ENCODE measurements at regions not wholly inside any gene's neighbourhood (a gene's known extent, or its start where the extent isn't known, plus 50 kb on each side); places are given as distances from the start of the nearest gene placed in this dataset.

DNA sequence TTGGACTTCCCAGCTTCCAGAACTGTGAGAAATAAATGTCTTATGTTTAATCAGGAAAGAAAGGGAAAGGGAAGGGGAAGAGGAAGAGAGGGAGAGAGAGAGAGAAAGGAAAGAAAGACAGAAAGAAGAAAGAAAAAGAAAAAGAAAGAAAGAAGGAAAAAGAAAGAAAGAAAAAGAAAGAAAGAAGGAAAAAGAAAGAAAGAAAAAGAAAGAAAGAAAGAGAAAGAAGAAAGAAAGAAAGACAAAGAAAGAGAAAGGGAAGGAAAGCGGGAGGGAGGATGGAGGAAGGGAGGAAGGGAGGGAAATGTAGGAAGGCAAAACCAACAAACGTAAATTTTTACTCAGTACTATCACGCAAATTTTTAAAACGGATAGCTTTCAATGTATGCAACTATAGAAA is 2281.8 kb downstream of the LRRC4C start:
- BruUV-seq (replicated peaks), result no TSS peak
- CTCF ChIA-PET, result no interaction called here
- no peaks in the 10 kb centered on the region for H3K4me1 Mint-ChIP-seq (ENCODE audit: low read depth, unreplicated experiment)
- no peak for DNase-seq
- no peak overlapping the region for H3K27ac Mint-ChIP-seq (ENCODE audit: unreplicated experiment)
- intact Hi-C loops (cut with micrococcal nuclease; ENCODE audit: unreplicated experiment), result no loop called here
- no peaks in the 10 kb centered on the region for H3K36me3 Mint-ChIP-seq (ENCODE audit: insufficient read depth, unreplicated experiment)
- H3K4me3 Mint-ChIP-seq (ENCODE audit: low read depth, unreplicated experiment), result no peak overlapping the region
- peaks cover 14% of the 10 kb centered on the region for H3K9me3 Mint-ChIP-seq (ENCODE audit: low read depth, unreplicated experiment)
- TF ChIP-seq, protein P1, sequence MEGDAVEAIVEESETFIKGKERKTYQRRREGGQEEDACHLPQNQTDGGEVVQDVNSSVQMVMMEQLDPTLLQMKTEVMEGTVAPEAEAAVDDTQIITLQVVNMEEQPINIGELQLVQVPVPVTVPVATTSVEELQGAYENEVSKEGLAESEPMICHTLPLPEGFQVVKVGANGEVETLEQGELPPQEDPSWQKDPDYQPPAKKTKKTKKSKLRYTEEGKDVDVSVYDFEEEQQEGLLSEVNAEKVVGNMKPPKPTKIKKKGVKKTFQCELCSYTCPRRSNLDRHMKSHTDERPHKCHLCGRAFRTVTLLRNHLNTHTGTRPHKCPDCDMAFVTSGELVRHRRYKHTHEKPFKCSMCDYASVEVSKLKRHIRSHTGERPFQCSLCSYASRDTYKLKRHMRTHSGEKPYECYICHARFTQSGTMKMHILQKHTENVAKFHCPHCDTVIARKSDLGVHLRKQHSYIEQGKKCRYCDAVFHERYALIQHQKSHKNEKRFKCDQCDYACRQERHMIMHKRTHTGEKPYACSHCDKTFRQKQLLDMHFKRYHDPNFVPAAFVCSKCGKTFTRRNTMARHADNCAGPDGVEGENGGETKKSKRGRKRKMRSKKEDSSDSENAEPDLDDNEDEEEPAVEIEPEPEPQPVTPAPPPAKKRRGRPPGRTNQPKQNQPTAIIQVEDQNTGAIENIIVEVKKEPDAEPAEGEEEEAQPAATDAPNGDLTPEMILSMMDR (IDR thresholded peaks at IDR 0.05; ENCODE audit: unreplicated experiment), result no peak
- H3K27me3 Mint-ChIP-seq (ENCODE audit: unreplicated experiment), result no peaks in the 10 kb centered on the region

DNA sequence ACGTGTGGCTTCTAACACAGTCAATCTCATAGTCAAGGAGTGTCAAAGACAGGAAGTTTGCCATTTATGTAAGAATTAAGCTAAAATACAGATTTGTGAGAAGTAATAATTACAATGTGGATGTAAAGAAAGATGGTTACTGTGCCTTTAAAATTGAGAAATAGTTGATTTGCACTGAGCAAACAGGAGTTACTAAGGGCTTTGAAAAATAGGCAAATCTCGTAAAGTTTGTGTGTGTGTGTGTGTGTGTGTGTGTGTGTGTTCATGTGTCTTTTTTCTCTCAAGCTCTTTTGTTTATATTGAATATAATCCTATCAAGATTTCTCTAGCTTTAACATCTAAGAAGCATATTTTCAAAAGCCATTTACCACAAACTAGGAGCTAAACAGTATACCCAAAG is 2284.5 kb downstream of the LRRC4C start:
- Mint-ChIP-seq H3K4me3 (ENCODE audit: low read depth, unreplicated experiment) (no peak overlapping the region), H3K27ac (ENCODE audit: unreplicated experiment) (no peak overlapping the region), H3K4me1 (ENCODE audit: low read depth, unreplicated experiment) (no peaks in the 10 kb centered on the region), H3K27me3 (ENCODE audit: unreplicated experiment) (no peaks in the 10 kb centered on the region), H3K36me3 (ENCODE audit: insufficient read depth, unreplicated experiment) (no peaks in the 10 kb centered on the region), H3K9me3 (ENCODE audit: low read depth, unreplicated experiment) (peaks cover 17% of the 10 kb centered on the region)
- TF ChIP-seq, protein P1 (IDR thresholded peaks at IDR 0.05; ENCODE audit: unreplicated experiment), result no peak
- DNase-seq, result no peak
- intact Hi-C loops (cut with micrococcal nuclease; ENCODE audit: unreplicated experiment), result no loop called here
- CTCF ChIA-PET, result no interaction called here
- no TSS peak for BruUV-seq (replicated peaks)

DNA sequence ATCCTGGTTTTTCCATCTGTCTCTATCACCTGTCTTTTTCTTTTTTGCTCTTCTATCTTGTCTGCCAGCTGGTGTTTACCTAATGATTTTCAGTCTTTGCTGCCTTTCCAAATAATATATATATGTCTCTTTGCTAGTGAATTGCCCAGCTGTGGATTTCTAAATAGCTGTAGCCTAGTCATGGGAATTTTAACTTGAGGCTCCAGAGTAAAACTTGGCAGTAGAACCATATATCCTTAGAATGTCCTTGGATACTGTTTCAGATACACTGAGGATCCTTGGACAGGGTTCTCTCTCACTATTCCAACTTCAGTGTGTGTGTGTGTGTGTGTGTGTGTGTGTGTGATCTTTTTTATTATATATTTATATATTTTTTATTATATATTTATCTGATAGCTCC is 2285.3 kb downstream of the LRRC4C start:
- no peaks in the 10 kb centered on the region for H3K27me3 Mint-ChIP-seq (ENCODE audit: unreplicated experiment)
- intact Hi-C loops (cut with micrococcal nuclease; ENCODE audit: unreplicated experiment), result no loop called here
- H3K36me3 Mint-ChIP-seq (ENCODE audit: insufficient read depth, unreplicated experiment), result no peaks in the 10 kb centered on the region
- DNase-seq, result no peak
- peaks cover 17% of the 10 kb centered on the region for H3K9me3 Mint-ChIP-seq (ENCODE audit: low read depth, unreplicated experiment)
- H3K4me3 Mint-ChIP-seq (ENCODE audit: low read depth, unreplicated experiment), result no peak overlapping the region
- no TSS peak for BruUV-seq (replicated peaks)
- H3K27ac Mint-ChIP-seq (ENCODE audit: unreplicated experiment), result no peak overlapping the region
- TF ChIP-seq, protein P1 (IDR thresholded peaks at IDR 0.05; ENCODE audit: unreplicated experiment), result no peak
- CTCF ChIA-PET, result no interaction called here
- H3K4me1 Mint-ChIP-seq (ENCODE audit: low read depth, unreplicated experiment), result no peaks in the 10 kb centered on the region

DNA sequence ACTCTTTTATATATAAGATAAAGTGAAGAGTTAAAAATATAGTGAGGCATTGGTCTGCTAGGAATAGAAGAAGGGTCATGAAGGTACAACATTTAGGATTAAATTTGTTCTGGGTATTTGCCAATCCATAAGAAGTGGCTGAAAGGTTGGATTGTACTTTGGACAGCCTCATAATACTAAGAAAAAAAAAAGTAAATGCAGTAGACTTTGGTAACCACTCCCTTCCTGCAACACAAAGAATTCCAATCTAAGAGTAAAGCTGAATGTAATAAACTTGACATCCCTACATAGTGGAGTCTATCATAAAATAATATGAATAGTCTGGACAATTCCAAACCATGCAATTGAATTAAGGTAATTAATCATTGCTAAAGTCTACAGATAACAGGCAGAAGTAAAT is 2294.4 kb downstream of the LRRC4C start:
- no peak overlapping the region for H3K4me3 Mint-ChIP-seq (ENCODE audit: low read depth, unreplicated experiment)
- BruUV-seq (replicated peaks), result no TSS peak
- TF ChIP-seq, protein P1 (IDR thresholded peaks at IDR 0.05; ENCODE audit: unreplicated experiment), result no peak
- H3K36me3 Mint-ChIP-seq (ENCODE audit: insufficient read depth, unreplicated experiment), result no peaks in the 10 kb centered on the region
- intact Hi-C loops (cut with micrococcal nuclease; ENCODE audit: unreplicated experiment), result no loop called here
- no peaks in the 10 kb centered on the region for H3K27me3 Mint-ChIP-seq (ENCODE audit: unreplicated experiment)
- DNase-seq, result no peak
- no peak overlapping the region for H3K27ac Mint-ChIP-seq (ENCODE audit: unreplicated experiment)
- peaks cover 7% of the 10 kb centered on the region for H3K9me3 Mint-ChIP-seq (ENCODE audit: low read depth, unreplicated experiment)
- no peaks in the 10 kb centered on the region for H3K4me1 Mint-ChIP-seq (ENCODE audit: low read depth, unreplicated experiment)
- CTCF ChIA-PET, result no interaction called here

DNA sequence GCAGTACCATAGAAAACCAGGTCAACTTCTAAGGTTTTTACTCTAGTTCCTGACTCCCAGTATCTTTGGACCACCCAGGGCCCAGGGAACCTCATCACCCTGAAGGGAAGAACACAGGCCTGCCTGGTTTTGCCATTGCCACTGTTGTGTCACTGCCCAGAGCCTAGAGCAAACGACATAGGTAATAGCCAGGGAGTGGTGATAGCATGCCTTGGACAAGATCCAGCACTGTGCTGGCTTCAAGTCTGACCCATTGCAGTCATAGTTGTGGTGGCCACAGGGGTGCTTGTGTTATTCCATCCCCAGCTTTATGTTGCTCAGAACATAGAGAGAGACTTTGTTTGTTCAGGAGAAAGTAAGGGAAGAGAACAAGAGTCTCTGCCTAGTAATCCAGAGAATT is 2310.2 kb downstream of the LRRC4C start:
- peaks cover 8% of the 10 kb centered on the region for H3K9me3 Mint-ChIP-seq (ENCODE audit: low read depth, unreplicated experiment)
- BruUV-seq (replicated peaks), result no TSS peak
- no peak overlapping the region for H3K27ac Mint-ChIP-seq (ENCODE audit: unreplicated experiment)
- CTCF ChIA-PET, result no interaction called here
- no peaks in the 10 kb centered on the region for H3K27me3 Mint-ChIP-seq (ENCODE audit: unreplicated experiment)
- H3K36me3 Mint-ChIP-seq (ENCODE audit: insufficient read depth, unreplicated experiment), result no peaks in the 10 kb centered on the region
- intact Hi-C loops (cut with micrococcal nuclease; ENCODE audit: unreplicated experiment), result no loop called here
- DNase-seq, result no peak
- H3K4me3 Mint-ChIP-seq (ENCODE audit: low read depth, unreplicated experiment), result no peak overlapping the region
- H3K4me1 Mint-ChIP-seq (ENCODE audit: low read depth, unreplicated experiment), result no peaks in the 10 kb centered on the region
- TF ChIP-seq, protein P1 (IDR thresholded peaks at IDR 0.05; ENCODE audit: unreplicated experiment), result no peak

Data from Calu3 (cell line).